GM19035 (cell line): ENCODE measurements at regions not wholly inside any gene's neighbourhood (a gene's known extent, or its start where the extent isn't known, plus 50 kb on each side); places are given as distances from the start of the nearest gene placed in this dataset.
"Not testable (repeated sequence)": the region's sequence is repeated elsewhere in the genome, so short reads cannot be mapped to it uniquely, and the experiment has no call there.

Experiments
- ATAC-seq: cut with Tn5 transposase; IDR thresholded peaks from one replicate; pipeline ENCODE4 v1.9.1; 2021; ENCODE audit not compliant: unreplicated experiment

DNA sequence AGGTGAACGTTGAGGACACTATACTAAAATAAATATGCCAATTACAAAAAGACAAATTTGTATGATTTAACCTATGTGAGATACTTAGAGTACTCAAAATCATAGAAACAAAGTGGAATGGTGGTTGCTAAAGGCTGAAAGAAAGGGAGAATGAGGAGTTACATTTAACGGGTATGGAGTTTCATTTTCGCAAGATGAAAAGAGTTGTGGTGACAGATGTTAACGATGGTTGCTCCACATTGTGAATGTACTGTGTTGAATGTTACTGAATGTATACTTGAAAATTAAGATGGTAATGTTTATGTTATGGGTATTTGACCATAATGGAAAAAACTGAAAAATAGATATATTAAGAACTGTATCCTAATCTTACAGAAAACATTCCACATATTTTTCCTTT, 51.3 kb upstream of the MOCS2 start:
- no peak for ATAC-seq

DNA sequence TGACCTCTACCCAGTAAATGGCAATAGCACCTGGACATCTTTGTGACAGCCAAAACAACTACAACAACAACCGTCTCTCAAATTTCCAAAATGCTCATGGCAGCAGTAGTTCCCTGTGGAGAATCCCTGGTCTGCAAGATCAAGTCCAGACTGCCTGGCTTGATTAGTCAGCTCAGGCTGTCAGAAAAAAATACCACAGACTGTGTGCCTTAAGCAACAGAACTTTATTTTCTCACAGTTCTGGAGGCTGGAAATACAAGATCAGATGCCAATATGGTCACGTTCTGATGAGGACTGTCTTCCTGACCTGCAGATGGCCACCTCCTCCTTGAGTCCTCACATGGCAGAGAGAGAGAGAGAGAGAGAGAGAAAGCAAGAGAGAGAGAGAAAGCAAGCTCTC, 52.3 kb upstream of the MOCS2 start:
- no peak for ATAC-seq

DNA sequence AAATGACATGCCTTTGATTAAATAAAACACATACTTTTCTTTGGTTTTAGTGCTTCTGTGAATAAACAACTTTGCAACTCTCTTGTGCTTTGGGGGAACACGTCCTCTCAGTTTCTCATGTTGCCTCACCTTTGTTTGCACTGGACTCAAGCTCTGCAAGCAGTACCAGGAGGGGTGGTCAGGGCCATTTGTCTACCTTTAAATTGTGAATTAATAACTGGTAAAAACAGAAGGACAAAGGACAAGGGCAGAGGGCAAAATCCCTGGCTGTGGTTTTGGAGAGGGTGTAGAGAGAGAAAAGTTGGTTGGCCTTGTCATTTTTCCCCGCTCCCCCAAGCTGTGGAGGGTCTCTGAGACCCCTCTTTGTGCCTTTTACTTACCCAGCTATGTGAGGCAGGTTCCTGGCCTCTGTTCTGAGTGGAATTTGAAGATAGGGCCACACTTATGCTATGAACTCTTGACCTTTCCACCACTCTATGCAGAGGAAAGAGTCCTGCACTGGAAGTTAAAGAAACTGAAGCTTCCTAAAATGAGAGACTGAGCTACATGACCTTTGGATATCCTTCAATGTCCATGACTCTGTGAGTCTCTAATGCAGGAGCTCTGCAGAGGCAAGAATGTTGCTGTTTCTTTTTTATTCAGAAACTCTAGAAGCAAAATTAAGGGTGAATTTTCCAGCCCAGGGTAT, 55.1 kb upstream of the MOCS2 start:
- no peak for ATAC-seq

DNA sequence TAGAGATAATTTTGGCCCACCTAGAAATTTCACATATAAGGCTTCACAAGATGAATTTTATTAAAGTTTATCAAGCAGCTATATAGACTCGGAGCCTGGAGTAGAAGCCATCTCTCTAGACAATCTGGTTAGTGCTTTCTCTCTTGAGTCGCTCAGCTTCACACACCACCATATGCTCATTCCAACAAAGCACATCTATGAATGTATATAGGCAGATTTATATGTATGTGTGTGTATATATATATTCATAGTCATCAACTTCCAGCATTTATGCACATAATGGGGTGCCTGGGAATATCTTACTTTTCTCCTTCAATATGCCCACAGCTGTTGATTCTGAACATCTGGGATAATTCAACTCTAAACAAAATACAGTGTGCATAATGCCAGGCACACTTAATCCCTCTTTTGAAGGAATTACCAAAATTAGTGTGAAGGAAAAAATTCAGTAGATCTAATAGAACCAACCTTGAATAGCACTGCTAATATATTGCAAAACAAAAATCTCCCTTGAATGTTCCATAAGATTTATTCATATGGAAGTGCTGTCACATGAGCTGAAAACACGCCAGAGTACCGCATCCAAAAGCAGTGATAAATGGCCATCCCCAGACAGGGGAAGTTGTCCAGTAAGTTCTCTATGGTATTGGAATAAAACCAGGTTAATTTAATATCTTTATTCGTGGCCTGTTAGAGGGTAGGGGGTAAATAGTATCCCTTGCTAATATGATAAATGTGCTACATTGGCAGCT, 56.0 kb upstream of the MOCS2 start:
- no peak for ATAC-seq

DNA sequence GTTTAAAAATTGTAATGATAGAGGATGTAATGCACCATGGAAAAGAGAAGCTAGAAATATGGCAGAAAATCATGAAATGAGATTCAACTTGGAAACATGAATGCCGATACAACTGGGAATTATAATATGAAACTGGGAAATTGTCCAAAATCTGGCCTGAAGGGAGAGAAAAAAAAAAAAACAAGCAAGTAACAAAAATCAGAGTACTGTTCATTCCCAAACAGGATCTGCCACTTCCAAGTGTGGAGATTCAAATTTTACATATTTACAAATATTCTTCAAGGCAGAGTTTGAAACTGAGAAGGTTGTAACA, 56.6 kb upstream of the MOCS2 start:
- ATAC-seq: no peak

DNA sequence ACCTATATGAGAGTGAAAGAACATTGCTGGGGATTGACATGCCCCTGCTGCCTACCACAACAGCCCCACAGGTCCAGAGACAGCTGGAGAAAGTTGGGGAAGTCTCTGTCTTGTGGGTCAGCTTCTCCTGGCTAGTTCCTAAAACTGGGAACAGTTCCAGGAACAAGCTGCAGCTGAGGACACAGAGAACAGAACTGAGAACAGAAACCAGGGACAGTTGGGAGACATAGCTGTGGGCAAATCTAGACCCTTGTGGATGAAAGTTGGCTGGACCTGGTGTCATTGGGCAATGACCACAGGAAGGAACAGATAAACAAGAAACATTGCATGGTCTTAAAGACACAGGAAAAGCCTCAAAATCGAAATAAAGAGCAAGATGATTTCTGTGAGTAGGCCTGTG, 58.3 kb upstream of the MOCS2 start:
- ATAC-seq: no peak

DNA sequence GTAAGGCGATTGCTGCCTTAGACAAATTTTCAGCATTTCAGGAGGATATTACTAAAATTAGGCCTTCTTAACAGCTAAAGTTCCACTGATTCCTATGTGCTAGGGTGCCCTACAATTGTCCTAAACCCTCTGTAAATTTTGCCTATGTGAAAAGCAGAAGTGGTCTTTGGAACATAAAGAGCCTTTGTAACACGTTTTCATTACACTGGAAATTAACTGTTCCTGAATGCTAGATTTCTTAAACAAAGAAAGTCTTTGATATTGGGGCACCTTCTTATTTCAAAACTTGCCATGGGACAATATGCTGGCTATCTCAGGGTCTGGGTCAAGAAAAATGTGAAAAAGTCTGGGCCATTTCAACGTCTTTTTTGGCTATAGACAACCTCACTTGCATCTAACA, 60.4 kb upstream of the MOCS2 start:
- ATAC-seq: no peak

DNA sequence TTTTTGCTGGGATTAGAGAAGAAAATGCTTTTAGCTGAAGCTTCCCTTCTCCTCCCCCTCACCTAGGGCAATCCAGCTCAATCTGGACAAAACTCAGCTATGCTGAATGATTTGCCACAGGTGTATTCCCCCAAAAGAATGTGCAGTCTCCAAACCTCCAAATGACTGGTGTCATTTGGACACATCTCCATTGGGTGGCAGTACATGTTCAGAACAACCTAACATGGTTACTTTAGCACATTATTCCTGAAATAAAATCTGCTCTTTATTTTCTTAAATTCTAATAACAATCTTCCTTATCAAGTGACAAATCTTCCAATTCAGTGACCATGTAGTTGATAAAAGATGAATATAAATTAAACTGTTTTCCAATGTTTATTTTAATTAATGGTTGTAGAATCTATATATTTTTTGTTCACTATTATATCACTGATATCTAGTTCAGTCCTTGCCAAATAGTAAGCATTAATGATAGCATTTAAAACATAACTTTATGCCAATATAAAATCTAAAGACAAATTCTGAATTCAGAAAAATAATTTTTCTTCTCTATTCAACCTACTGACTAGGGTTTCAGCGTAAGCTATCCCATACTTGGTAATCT, 61.3 kb upstream of the MOCS2 start:
- ATAC-seq: no peak

DNA sequence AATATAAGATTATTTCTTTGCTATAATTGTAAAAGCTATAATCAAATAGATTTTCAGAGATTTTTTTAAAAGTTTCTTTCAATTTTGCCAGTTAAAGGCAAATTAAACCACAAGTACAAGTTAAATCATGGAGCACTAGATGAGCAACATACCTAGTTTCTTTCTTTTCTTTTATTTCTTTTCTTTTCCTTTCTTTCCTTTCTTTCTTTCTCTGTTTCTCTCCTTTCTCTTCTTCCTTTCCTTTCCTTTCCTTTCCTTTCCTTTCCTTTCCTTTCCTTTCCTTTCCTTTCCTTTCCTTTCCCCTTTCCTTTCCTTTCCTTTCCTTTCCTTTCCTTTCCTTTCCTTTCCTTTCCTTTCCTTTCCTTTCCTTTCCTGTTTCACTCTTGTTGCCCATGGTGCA, 62.5 kb upstream of the MOCS2 start:
- not testable (repeated sequence) for ATAC-seq

DNA sequence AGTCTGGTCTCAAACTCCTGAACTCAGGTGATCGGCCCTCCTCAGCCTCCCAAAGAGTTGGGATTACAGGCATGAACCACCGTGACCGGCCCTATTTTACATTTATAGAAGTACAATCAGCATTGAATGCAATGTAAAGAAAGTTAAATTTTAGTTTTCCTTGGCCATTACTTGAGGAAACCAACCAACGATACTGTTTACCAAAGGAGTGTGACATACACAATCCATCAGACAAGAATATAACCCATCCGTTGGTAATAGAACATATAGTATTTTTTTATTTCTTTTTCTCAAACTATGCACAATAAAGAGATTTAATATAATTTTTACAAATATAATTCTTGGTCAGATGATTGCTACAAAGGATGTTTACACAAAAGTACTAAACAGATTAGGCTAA, 63.1 kb upstream of the MOCS2 start:
- no peak for ATAC-seq

DNA sequence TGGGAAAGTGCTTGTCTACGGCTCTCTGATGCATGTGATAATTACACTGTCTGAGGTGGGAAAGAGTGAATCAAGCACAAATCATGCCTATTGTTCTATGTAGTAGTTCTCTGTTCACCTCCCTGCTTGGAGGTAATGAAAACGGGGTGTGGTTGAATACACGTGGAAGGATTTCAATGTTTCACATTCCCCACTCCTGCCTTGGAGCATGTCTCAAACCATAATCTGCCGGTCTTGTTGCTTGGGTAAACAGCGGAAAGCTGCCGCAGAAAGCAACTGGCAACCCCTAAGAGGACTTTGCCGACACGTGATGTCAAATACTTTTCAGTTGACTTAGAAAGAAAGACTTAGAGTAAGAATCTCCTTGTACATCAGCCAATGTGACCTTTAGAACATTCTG, 63.5 kb upstream of the MOCS2 start:
- ATAC-seq: no peak

DNA sequence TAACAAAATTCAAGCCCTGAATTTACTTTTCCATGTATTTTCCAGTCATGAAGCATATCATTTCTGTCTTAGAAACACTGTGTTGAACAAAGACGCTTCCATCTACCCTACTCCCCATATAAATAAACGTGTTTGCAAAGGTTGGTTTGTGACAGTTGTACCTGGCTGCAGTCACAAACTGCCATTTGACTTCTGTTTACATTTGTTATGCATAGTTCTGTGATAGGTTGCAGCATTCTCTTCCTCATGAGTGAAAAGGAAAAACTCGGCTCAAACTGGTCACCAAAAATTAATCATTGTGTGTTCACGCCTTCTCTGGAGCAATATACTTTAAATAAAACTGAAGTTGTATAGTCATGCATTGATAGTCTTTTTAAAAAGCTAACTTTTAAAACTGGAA, 69.3 kb upstream of the MOCS2 start:
- no peak for ATAC-seq

DNA sequence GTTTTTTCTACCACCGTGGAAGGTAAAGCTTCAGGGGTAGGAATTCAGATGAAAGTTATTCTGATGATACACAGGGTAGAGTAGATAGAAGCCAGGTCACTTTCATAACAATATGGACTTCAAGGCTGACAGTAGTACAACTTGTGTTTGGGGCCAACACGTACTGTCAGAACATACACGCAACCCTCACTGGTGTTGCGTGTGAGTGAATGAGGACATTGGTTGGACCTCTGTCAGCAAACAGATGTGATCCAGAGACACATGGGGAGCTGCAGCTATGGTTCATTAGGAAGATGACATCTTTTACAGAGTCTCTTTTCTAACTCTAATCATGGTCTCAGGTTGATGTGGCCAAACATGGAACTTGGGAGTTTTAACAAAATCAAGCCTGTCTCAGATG, 70.1 kb upstream of the MOCS2 start:
- no peak for ATAC-seq

DNA sequence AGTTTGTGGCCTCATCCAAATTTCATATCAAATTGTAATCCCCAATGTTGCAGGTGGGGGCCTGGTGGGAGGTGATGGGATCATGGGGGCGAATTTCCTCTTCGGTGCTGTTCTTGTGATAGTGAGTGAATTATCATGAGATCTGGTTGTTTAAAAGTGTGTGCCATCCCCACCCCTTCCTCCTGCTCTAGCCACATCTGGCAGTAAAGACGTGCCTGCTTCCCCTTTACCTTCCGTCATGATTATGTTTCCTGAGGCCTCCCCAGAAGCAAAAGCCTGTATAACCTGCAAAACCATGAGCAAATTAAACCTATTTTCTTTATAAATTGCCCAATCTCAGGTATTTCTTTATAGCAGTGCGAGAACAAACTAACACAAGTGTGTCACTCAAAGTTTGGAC, 71.0 kb upstream of the MOCS2 start:
- ATAC-seq: no peak

DNA sequence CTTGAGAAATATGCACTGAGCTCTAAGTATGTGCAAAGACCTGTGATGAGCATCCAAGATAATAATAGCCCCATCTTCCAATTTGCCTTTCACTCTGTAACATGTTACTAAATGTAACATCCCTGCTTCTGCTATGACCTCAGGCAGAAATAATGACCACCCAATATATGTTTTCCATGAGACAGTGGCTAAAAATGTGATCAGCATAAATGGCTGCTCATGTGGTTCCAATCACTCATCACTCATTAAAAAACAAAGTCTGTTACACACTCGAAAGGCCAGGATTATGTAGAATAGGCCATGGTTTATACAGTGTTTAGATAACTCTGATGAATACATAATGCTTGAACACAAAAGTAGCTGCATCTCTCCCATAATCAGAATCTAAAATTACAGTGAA, 71.4 kb upstream of the MOCS2 start:
- no peak for ATAC-seq

DNA sequence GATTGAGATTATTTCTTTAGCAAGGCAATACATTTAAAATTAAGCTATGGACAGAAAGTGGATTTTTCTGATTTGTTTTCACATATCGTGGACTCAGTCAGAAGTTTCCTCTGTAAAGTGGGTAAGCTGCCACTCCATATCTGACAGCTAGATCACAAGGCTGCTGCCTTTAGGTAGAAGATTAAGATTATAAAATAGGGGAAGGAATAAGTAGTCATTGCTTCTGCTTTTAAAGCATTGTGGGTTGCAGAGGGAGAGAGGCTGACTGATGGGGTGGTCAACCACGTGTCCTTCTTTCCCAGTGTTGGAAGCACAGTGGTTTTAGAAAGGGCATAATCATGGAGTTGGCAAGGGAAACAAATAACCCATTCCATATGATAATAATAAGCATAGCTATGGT, 74.3 kb upstream of the MOCS2 start:
- no peak for ATAC-seq

DNA sequence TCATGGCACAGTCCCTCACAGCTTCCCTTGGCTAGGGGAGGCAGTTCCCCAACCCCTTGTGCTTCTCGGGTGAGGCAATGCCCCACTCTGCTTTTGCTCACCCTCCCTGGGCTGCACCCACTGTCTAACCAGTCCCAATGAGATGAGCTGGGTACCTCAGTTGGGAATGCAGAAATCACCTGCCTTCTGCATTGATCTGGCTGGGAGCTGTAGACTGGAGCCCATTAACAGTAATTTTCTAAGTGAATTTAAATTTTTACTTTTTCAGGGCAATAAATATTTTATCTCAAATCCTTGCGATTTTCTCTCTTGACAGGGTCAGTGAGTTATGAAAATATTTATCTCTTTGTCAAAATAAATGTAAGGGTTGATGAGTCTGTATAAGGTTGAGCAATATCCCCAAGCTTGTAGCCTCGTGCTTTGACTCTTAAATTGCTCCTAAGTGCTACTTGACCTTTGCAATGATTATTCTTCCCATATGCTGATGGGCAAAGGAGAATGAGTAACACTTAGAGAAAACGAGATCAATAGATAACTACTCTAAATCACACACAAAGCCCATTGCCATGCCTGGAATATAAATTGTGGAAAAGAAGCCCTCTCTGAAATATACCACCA, 82.1 kb upstream of the MOCS2 start:
- ATAC-seq: no peak

DNA sequence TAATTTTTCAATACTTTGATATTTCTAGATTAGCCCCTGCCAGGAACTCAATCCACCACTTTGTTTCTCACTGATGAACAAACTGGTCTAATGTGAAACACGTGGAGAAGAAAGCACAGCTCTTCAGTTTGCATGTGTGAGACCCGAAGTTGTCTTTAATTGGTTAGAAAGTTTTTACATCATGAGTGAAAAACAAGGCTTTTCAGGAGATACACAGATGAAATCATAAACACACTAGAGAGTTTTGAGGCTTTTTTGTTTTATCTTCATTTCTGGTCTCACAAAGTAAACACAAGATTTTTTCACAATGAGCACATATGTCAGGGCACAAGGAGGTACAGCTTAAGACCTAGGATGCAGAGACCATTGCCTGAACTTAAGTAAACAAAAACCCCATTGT, 84.5 kb upstream of the MOCS2 start:
- no peak for ATAC-seq

DNA sequence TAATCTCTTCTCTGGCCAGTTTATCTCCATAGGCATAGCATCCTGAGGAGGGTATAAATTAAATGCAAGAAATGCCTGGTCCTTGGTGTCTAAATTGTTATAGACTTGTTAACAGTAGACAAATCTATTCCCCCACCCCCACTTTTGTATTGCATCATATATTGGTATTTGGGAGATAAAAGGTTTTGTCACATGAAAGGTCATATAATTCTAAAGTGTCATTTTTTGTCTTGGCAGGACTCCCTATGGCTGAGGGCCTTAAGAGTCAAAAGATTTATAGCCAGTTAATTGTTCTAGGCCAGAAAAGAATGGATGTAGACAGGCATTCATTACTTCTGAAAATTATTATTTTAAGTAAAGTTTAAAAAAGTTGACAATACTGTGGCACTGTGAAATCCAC, 90.3 kb upstream of the MOCS2 start:
- no peak for ATAC-seq

DNA sequence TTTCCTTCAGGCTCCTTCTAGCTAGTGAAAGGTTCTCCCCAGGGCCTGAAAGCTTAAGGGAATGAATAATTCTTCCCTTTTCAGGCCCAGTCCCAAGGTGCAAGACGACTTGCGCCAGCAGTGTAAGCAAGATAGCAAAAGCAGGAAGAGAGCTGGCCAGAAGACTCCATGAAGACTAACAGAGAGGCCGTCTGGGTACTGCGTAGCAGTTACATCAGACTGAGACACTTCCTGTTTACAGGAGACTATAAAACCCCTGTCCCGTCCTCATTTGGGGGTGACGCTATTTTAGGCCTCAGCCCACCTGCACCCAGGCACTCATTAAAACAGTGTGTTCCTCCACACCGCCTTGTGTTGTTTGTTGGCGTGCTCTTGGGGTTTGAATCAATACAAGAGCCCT, 90.7 kb upstream of the MOCS2 start:
- ATAC-seq: no peak

DNA sequence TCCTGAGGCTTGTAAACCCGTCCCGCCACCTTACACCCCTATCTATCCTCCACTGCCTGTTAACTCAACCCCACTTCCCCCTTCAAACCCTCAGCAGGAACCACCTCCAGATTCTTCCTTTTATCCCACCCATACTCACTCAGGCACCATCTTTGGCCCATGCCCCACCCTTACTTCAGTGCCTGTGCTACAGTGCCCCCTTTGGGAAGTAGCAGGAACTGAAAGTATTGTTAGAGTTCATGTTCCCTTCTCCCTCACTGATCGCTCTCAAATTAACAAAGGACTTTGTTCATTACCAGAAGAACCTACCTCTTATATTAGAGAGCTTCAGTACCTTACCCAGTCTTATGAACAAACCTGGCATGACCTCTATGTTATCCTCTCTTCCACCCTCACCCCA, 92.2 kb upstream of the MOCS2 start:
- ATAC-seq: no peak

DNA sequence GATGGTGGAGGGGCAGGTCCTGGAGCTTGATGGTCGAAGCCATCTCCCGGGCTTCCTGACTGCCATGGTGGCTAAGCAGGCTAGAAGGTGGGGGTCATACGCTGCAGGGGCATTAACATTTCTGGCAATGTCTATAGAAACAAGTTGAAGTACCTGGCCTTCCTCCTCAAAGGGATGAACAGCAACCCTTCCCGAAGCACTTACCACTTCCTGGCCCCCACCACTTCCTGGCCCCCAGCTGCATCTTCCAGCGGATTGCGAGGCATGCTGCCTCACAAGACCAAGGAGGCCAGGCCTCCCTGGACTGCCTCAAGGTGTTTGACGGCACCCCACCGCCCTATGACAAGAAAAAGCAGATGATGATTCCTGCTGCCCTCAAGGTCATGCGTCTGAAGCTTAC, 97.0 kb upstream of the MOCS2 start:
- ATAC-seq: no peak
